Stomach smooth muscle (tissue), 2 donors: ENCODE measurements at regions not wholly inside any gene's neighbourhood (a gene's known extent, or its start where the extent isn't known, plus 50 kb on each side); places are given as distances from the start of the nearest gene placed in this dataset.

Experiments used
- H3K27ac ChIP-seq: one replicate; pipeline ENCODE4 v1.7.0; 2013; ENCODE audit warnings: mild to moderate bottlenecking, low read length, inconsistent platforms
- H3K27me3 ChIP-seq, 2 donors: one replicate each; pipeline ENCODE4 v1.7.0; 2013; ENCODE audit warnings: low read length in 2 of 2; ENCODE audit not compliant: insufficient read depth in 2 of 2, control insufficient read depth in 1 of 2
- H3K36me3 ChIP-seq, 2 donors: one replicate each; pipeline ENCODE4 v1.7.0; 2013; ENCODE audit warnings: low read length in 2 of 2; ENCODE audit not compliant: control insufficient read depth in 2 of 2, insufficient read depth in 2 of 2
- H3K4me1 ChIP-seq: one replicate; pipeline ENCODE4 v1.7.0; 2013; ENCODE audit warnings: low read length; ENCODE audit not compliant: control insufficient read depth, insufficient read depth
- H3K4me3 ChIP-seq, 2 donors: one replicate each; pipeline ENCODE4 v1.7.0; 2013; ENCODE audit warnings: low read length in 2 of 2
- H3K9ac ChIP-seq, 2 donors: one replicate each; pipeline ENCODE4 v1.7.0; 2013; ENCODE audit warnings: low read length in 2 of 2, mild to moderate bottlenecking in 1 of 2
- H3K9me3 ChIP-seq, 2 donors: one replicate each; pipeline ENCODE4 v1.7.0; 2013; ENCODE audit warnings: low read length in 2 of 2; ENCODE audit not compliant: control insufficient read depth in 2 of 2
- donor health status: healthy.
- donor health status: Pancreatic carcinoma.

DNA sequence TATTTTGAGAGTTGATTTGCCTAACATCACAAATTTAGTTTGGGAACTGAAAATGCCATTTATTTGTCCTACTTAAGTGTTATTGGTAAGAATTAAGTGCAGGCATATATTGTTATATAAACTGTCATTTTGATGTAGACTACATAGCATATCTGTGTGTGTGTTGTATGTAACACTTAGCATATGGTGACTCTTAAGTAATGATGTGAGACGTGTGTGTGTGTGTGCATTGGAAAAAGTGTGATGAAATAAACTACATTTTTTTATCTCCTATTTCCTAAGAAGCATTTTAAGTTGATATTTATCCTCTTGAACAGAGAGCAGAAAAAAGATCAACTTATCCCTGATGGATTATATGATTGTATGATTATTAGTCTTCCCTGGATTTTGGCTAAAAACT, 588.2 kb upstream of the SUCLG2 start:
- Histone ChIP-seq H3K27me3 (no peaks in the 10 kb centered on the region), H3K4me1 (no peaks in the 10 kb centered on the region), H3K36me3 (no peaks in the 10 kb centered on the region), H3K27ac (no peak overlapping the region), H3K9me3 (no peaks in the 10 kb centered on the region), H3K4me3 (no peak overlapping the region), H3K9ac (no peak overlapping the region)

DNA sequence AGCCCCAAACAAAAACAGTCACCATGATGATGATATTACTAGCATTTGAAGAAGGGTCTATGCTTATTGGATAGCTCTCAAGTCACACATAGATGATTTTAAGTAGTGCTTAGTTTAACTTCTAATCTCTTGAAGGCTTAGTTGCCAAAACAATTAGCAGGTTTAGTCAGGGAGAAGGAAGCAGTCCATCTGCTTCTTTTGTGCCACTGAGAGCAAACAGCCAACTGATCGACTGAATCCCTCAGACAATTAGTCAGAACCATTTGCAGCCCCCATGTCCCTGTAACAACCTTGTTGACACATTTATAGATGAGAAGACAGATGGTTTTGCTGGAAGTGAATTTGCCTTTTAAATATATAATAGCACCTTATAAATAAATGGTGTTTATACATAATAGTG, 585.1 kb upstream of the SUCLG2 start:
- Histone ChIP-seq H3K4me3 (no peak overlapping the region), H3K4me1 (no peaks in the 10 kb centered on the region), H3K27ac (no peak overlapping the region), H3K36me3 (no peaks in the 10 kb centered on the region), H3K27me3 (no peaks in the 10 kb centered on the region), H3K9ac (no peak overlapping the region), H3K9me3 (no peaks in the 10 kb centered on the region)

DNA sequence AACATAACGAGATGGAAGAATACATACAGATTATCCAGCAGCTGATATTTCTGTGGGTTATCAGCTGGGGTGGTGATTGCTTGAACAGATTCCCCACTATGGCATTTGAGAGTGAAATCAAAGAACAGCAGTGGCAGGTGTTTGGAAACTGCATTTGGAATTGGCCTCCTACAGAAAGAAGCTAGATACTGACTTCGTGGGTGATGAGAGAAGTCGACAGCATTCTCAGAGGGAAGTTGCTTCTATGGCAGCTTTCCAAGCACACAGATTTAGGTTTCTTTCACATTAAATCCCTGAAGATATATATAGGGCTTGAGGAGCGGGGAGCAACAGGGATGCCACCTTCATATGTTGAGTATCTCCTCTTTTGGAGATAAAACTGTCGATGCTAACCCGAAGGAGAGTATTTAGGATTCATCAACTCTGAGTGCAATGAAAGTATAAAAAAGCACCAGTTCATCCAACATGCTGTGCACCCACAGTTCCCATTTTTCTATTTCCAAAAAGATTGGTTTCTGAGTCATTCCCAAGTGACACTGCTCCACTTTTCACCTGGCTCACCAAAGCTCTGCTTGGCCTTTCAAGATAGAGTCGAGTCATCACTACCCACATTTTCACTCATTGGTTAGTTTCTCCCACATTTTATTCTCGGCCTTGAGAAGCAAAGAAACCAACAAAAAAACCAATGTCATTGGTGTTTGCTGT, 579.8 kb upstream of the SUCLG2 start:
- Histone ChIP-seq H3K4me3 (no peak overlapping the region), H3K36me3 (no peaks in the 10 kb centered on the region), H3K9ac (no peak overlapping the region), H3K27ac (no peak overlapping the region), H3K27me3 (no peaks in the 10 kb centered on the region), H3K4me1 (no peaks in the 10 kb centered on the region), H3K9me3 (no peaks in the 10 kb centered on the region)

DNA sequence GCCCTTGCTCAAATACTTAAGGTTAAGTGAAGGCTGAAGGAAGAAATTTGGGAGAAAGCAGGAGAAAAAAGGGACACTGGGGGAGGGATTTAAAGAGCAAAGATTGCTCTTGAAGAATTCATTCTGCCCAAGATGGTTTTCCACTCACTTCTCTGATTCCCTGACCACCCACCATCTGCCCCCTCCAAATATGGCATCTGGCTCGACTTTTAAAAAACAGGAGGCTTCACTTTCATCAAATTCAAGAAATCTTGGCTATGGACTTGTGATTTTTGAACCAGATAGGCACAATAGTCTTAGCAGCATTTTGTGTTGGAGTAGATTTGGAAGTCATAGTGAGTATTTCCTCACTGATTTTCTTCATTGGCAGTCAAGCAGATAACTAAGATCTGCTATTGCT, 574.4 kb upstream of the SUCLG2 start:
- no peaks in the 10 kb centered on the region for H3K9me3 ChIP-seq
- H3K27me3 ChIP-seq, result no peaks in the 10 kb centered on the region
- H3K4me3 ChIP-seq, result no peak overlapping the region
- no peak overlapping the region for H3K27ac ChIP-seq
- H3K9ac ChIP-seq, result no peak overlapping the region
- no peaks in the 10 kb centered on the region for H3K4me1 ChIP-seq
- H3K36me3 ChIP-seq, result no peaks in the 10 kb centered on the region

DNA sequence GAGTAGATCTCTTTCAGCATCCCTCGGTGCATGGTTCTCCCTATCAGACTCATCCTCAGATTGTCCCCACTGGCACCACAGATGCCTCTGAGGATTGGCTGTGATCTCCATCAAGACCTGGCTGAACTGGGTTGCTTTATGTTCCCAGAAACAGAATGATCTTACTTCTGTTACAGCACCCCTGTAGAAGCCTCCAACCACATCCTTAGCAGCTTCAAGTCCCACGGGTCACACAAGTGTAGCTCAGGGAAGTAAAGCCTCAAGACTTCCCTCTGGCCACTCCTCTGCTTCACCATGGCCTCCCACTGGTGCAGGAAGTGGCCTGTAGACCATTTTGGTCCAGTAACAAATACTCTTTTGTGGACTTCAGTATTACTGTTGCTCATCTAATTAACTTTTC, 566.4 kb upstream of the SUCLG2 start:
- Histone ChIP-seq H3K9me3 (no peaks in the 10 kb centered on the region), H3K4me1 (no peaks in the 10 kb centered on the region), H3K27me3 (no peaks in the 10 kb centered on the region), H3K4me3 (no peak overlapping the region), H3K36me3 (no peaks in the 10 kb centered on the region), H3K9ac (no peak overlapping the region), H3K27ac (no peak overlapping the region)

DNA sequence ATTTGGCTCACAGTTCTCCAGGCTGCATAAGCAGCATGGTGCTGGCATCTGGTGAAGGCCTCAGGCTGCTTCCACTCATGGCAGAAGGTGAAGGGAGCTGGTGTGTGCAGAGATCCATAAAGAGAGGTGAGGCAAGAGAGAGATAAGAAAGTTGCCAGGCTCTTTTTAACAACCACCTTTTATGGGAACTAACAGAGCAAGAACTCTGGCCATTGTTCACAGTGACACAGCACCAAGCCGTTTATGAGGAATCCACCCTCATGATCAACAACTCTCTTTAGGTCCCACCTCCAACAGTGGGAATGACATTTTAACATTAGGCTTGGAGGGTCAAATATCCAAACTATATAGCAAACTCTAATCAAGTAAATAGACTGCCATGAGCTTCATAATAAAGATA, 557.2 kb upstream of the SUCLG2 start:
- Histone ChIP-seq H3K9ac (no peak overlapping the region), H3K4me3 (no peak overlapping the region), H3K4me1 (no peaks in the 10 kb centered on the region), H3K9me3 (no peaks in the 10 kb centered on the region), H3K27me3 (no peaks in the 10 kb centered on the region), H3K36me3 (no peaks in the 10 kb centered on the region), H3K27ac (no peak overlapping the region)

DNA sequence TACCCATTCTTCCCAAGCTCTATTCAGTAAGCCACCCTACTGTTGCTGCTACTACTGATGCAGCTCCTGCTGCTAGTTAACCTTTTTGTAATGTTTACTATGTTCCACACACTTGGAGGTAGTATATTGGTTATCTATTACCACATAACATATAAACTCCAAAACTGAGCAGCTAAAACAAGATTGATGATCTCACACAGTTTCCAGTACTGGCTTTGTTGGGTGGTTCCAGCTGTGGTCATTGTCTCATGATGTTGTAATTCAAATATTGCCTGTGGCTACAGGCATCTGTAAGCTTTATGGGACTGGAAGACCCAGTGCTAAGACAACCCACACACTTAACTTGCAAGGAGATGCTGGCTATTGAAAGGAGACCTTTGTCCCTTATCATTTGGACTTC, 556.2 kb upstream of the SUCLG2 start:
- Histone ChIP-seq H3K9ac (no peak overlapping the region), H3K4me3 (no peak overlapping the region), H3K36me3 (no peaks in the 10 kb centered on the region), H3K27ac (no peak overlapping the region), H3K27me3 (no peaks in the 10 kb centered on the region), H3K9me3 (no peaks in the 10 kb centered on the region), H3K4me1 (no peaks in the 10 kb centered on the region)

DNA sequence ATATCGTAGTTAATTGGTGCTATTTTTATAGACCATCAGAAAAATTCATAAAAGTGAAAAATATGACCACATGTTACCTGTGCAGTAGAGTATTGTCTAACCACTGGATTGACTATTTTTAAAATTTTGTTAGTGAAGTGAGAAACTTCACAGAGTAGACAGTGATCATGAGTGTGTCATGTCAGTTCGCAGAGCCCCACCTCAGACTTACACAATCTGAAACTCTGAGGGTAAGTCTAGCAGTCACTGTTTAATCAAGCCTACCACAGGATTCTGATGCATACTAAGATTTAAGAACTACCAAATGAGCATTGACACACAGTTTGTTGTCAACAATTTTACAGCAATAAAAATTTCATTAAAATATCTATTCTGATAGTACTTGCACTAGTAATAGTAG, 552.9 kb upstream of the SUCLG2 start:
- Histone ChIP-seq H3K27ac (no peak overlapping the region), H3K27me3 (no peaks in the 10 kb centered on the region), H3K4me1 (no peaks in the 10 kb centered on the region), H3K9ac (no peak overlapping the region), H3K9me3 (peaks cover 7 to 8% of the 10 kb centered on the region in 2 donors), H3K4me3 (no peak overlapping the region), H3K36me3 (no peaks in the 10 kb centered on the region)

DNA sequence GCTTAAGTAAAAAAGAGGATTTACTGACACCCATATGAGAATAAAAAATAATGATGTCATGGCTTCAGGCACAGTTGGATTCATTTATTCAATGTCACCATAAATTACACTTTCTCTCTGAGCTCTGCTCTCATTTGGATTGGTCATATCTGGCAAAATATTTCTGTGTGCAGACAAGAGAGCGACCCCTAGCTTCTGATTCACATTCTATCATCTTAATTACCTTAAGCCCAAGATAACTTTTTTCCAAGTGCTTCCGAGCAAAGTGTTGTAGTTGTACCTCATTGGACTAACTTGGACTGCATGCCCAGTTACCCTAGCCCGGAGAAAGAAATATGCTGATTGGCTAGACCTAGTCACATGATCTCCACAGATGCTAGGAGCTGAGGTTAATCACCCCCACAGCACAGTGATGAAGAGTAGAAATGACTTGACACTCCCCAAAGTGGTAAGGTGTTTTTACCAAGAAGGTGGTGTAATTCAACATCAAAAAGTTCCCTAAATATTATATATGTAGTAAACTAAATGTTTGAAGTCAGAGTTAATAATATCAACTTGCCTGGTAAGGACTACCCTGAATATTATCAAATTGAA, 552.2 kb upstream of the SUCLG2 start:
- Histone ChIP-seq H3K9me3 (peaks cover 7 to 8% of the 10 kb centered on the region in 2 donors), H3K27me3 (no peaks in the 10 kb centered on the region), H3K4me3 (no peak overlapping the region), H3K27ac (no peak overlapping the region), H3K9ac (no peak overlapping the region), H3K36me3 (no peaks in the 10 kb centered on the region), H3K4me1 (no peaks in the 10 kb centered on the region)

DNA sequence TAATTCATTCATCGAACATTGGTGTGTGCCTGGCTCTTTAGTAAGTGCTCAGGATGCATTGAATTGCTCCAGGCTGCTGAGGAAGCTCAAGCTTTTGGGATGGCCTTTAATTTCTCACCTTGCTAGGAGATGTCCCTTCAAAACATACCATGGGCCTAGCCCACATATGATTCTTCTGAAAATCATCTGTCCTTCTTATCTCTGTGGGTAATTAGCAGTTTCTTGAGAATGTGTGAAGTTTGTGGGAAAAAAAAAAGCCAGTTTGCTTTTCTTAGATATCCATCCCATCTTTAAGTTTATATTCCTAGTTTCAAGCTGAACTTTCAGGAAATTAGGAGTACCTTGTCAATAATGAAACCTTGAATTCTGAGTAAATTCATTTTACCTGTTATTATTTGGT, 532.3 kb upstream of the SUCLG2 start:
- no peaks in the 10 kb centered on the region for H3K36me3 ChIP-seq
- H3K4me3 ChIP-seq, result no peak overlapping the region
- no peaks in the 10 kb centered on the region for H3K27me3 ChIP-seq
- H3K4me1 ChIP-seq, result no peaks in the 10 kb centered on the region
- H3K27ac ChIP-seq, result no peak overlapping the region
- H3K9me3 ChIP-seq, result peaks cover 0 to 4% of the 10 kb centered on the region in 2 donors
- no peak overlapping the region for H3K9ac ChIP-seq

DNA sequence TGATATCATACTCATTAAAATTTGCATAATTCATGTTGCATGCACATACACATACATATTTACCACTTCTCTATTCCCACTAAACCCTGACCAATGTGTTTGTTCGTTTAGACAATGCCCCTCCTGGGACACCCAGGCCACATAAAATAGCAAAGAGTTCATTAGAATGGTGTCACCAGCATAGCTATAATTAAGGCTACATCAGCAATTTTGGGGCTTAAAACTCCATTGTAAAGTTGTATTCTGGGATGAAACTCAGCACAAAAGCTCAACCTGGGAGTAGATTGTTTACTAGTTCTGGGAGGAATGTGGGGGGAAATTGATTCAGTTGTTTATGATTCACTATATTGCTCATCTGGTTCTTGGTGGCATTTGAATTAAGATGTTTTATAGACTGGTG, 522.2 kb upstream of the SUCLG2 start:
- Histone ChIP-seq H3K36me3 (no peaks in the 10 kb centered on the region), H3K27me3 (no peaks in the 10 kb centered on the region), H3K4me3 (no peak overlapping the region), H3K27ac (no peak overlapping the region), H3K9ac (no peak overlapping the region), H3K9me3 (peaks cover 0 to 5% of the 10 kb centered on the region in 2 donors), H3K4me1 (no peaks in the 10 kb centered on the region)
